Astrocyte (in vitro differentiated cells and primary cell): ENCODE measurements at regions not wholly inside any gene's neighbourhood (a gene's known extent, or its start where the extent isn't known, plus 50 kb on each side); places are given as distances from the start of the nearest gene placed in this dataset.
"Not testable (repeated sequence)": the region's sequence is repeated elsewhere in the genome, so short reads cannot be mapped to it uniquely, and the experiment has no call there.

Experiments
- DNase-seq: peaks from one replicate; pipeline ENCODE4 v3.0.0-alpha.2; 2010; ENCODE audit warnings: low read depth
- FAIRE-seq: peaks from 2 replicates; lab custom pipeline; 2011; peaks lifted over from hg19 to GRCh38; lab: Jason Lieb, UNC
- H2AFZ ChIP-seq: 2 replicates; pipeline ENCODE4 v1.6.0; 2012; ENCODE audit warnings: low read depth, low read length, inconsistent platforms
- H3K27ac ChIP-seq: 2 replicates; pipeline ENCODE4 v1.5.1; 2011; ENCODE audit warnings: low read depth, low read length, inconsistent platforms
- H3K27me3 ChIP-seq: 2 replicates; pipeline ENCODE4 v1.6.0; 2011; ENCODE audit warnings: low read length, inconsistent platforms; ENCODE audit not compliant: insufficient read depth
- H3K36me3 ChIP-seq: 2 replicates; pipeline ENCODE4 v1.5.1; 2011; ENCODE audit warnings: low read length, inconsistent platforms; ENCODE audit not compliant: insufficient read depth
- H3K4me1 ChIP-seq: 2 replicates; pipeline ENCODE4 v1.5.1; 2011; ENCODE audit warnings: low read length, inconsistent platforms; ENCODE audit not compliant: insufficient read depth
- H3K4me2 ChIP-seq: 2 replicates; pipeline ENCODE4 v1.6.0; 2012; ENCODE audit warnings: low read length, inconsistent platforms
- H3K4me3 ChIP-seq: 2 replicates; pipeline ENCODE4 v1.5.1; 2011; ENCODE audit warnings: low read depth, mild to moderate bottlenecking, low read length, inconsistent platforms; ENCODE audit not compliant: insufficient read depth
- H3K79me2 ChIP-seq: 2 replicates; pipeline ENCODE4 v1.6.0; 2012; ENCODE audit warnings: mild to moderate bottlenecking, low read length, inconsistent platforms; ENCODE audit not compliant: insufficient read depth
- H3K9ac ChIP-seq: 2 replicates; pipeline ENCODE4 v1.6.0; 2012; ENCODE audit warnings: mild to moderate bottlenecking, low read length, inconsistent platforms
- H3K9me3 ChIP-seq: 2 replicates; pipeline ENCODE4 v1.5.1; 2012; ENCODE audit warnings: low read depth, mild to moderate bottlenecking, low read length, inconsistent platforms; ENCODE audit not compliant: insufficient read depth
- H4K20me1 ChIP-seq: 2 replicates; pipeline ENCODE4 v1.6.0; 2012; ENCODE audit warnings: low read length, inconsistent platforms; ENCODE audit not compliant: insufficient read depth
- H3K27ac Mint-ChIP-seq: one replicate; pipeline ENCODE4 v1.8.0; 2021; ENCODE audit warnings: mild to moderate bottlenecking, mixed read lengths; ENCODE audit not compliant: unreplicated experiment
- H3K27me3 Mint-ChIP-seq: one replicate; pipeline ENCODE4 v1.8.0; 2021; ENCODE audit warnings: low read depth, mixed read lengths; ENCODE audit not compliant: unreplicated experiment
- H3K36me3 Mint-ChIP-seq: one replicate; pipeline ENCODE4 v1.8.0; 2021; ENCODE audit warnings: low read depth, mixed read lengths; ENCODE audit not compliant: unreplicated experiment
- H3K4me1 Mint-ChIP-seq: one replicate; pipeline ENCODE4 v1.8.0; 2021; ENCODE audit warnings: low read depth, mixed read lengths; ENCODE audit not compliant: unreplicated experiment
- H3K4me3 Mint-ChIP-seq: one replicate; pipeline ENCODE4 v1.8.0; 2021; ENCODE audit warnings: mild to moderate bottlenecking, moderate library complexity, mixed read lengths; ENCODE audit not compliant: unreplicated experiment
- H3K9me3 Mint-ChIP-seq: one replicate; pipeline ENCODE4 v1.8.0; 2021; ENCODE audit warnings: mild to moderate bottlenecking, mixed read lengths; ENCODE audit not compliant: unreplicated experiment
- CTCF ChIP-seq: IDR thresholded peaks from 2 replicates; pipeline ENCODE4 v1.5.1; 2011; ENCODE audit warnings: low read depth, mild to moderate bottlenecking, inconsistent platforms, low read length, moderate library complexity; ENCODE audit not compliant: insufficient read depth
- EZH2 ChIP-seq: IDR thresholded peaks from 2 replicates; pipeline ENCODE4 v1.6.1; 2012; ENCODE audit warnings: mild to moderate bottlenecking, low read length, inconsistent platforms; ENCODE audit not compliant: insufficient read depth

- H3K36me3 Mint-ChIP-seq, result no peaks in the 10 kb centered on the region
- no peak for TF ChIP-seq EZH2
- TF ChIP-seq CTCF, result no peak
- no peak for FAIRE-seq
Measured at GRCh38 chr5:18660511-18660910, 1026.3 kb downstream of the TAF11L14 start.

DNA sequence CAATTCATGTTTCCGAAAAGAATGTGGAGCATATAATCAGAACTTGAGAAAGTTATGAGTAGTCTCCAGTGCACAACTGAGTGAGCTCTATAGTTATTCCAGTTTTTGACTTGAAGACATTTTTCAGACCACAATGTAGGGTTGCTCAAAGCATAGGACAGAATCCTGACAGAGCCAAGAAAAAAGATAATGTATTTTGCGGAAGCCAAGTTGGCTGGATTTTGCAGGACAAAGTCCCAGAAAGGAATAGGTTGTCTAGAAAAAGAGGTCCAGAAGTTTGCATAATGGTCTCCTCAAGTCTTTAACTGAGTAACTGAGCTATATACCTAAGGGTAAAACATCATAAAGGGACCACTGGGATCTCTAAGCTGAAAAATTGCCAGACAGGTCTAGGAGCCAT lies 1028.0 kb downstream of the TAF11L14 start:
- Mint-ChIP-seq H3K27ac (no peak overlapping the region), H3K4me1 (no peaks in the 10 kb centered on the region), H3K27me3 (no peaks in the 10 kb centered on the region), H3K36me3 (no peaks in the 10 kb centered on the region), H3K9me3 (no peaks in the 10 kb centered on the region), H3K4me3 (no peak overlapping the region)
- no peak overlapping the region for H3K4me2 ChIP-seq
- TF ChIP-seq CTCF, result no peak
- TF ChIP-seq EZH2, result no peak
- H3K4me1 ChIP-seq, result no peaks in the 10 kb centered on the region
- no peaks in the 10 kb centered on the region for H3K36me3 ChIP-seq
- no peak overlapping the region for H3K4me3 ChIP-seq
- no peak overlapping the region for H3K9ac ChIP-seq
- no peaks in the 10 kb centered on the region for H3K79me2 ChIP-seq
- no peak for DNase-seq
- no peaks in the 10 kb centered on the region for H3K9me3 ChIP-seq
- no peaks in the 10 kb centered on the region for H4K20me1 ChIP-seq
- FAIRE-seq, result no peak
- no peak overlapping the region for H2AFZ ChIP-seq
- H3K27me3 ChIP-seq, result no peaks in the 10 kb centered on the region
- no peak overlapping the region for H3K27ac ChIP-seq

More at GRCh38 chr5:18660511-18660910, 1026.3 kb downstream of the TAF11L14 start:
- Histone ChIP-seq H3K4me1 (no peaks in the 10 kb centered on the region), H3K79me2 (no peaks in the 10 kb centered on the region), H3K27ac (no peak overlapping the region), H3K4me2 (no peak overlapping the region), H3K36me3 (no peaks in the 10 kb centered on the region), H3K27me3 (no peaks in the 10 kb centered on the region), H3K4me3 (no peak overlapping the region), H3K9ac (no peak overlapping the region), H4K20me1 (no peaks in the 10 kb centered on the region), H3K9me3 (no peaks in the 10 kb centered on the region), H2AFZ (no peak overlapping the region)
- DNase-seq, result no peak
- Mint-ChIP-seq H3K27ac (no peak overlapping the region), H3K9me3 (no peaks in the 10 kb centered on the region), H3K4me3 (no peak overlapping the region), H3K27me3 (no peaks in the 10 kb centered on the region), H3K4me1 (no peaks in the 10 kb centered on the region)

DNA sequence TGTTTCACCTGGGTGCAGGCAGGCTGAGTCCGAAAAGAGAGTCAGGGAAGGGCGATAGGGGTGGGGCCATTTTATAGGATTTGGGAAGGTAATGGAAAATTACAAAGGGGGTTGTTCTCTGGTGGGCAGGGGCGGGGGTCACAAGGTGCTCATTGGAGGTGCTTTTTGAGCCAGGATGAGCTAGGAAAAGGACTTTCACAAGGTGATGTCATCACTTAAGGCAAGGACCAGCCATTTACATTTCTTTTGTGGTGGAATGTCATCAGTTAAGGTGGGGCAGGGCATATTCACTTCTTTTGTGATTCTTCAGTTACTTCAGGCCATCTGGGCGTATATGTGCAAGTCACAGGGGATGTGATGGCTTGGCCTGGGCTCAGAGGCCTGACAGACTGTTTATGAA lies 1040.0 kb downstream of the TAF11L14 start:
- not testable (repeated sequence) for H3K27ac Mint-ChIP-seq, H3K27me3 Mint-ChIP-seq, H3K79me2 ChIP-seq, H3K27ac ChIP-seq, H4K20me1 ChIP-seq, H3K9me3 Mint-ChIP-seq, H3K27me3 ChIP-seq, H3K9ac ChIP-seq, H3K4me3 Mint-ChIP-seq, FAIRE-seq, DNase-seq, H3K4me1 ChIP-seq, H2AFZ ChIP-seq, H3K9me3 ChIP-seq, H3K36me3 Mint-ChIP-seq, H3K36me3 ChIP-seq, H3K4me1 Mint-ChIP-seq, H3K4me2 ChIP-seq, H3K4me3 ChIP-seq
